SK-N-SH (cell line): ENCODE measurements at regions not wholly inside any gene's neighbourhood (a gene's known extent, or its start where the extent isn't known, plus 50 kb on each side); places are given as distances from the start of the nearest gene placed in this dataset.

Source experiments
- CTCF ChIA-PET: fragments of 300-600, 350-600 bp; formaldehyde crosslinking; extraction: SDS; loops from one replicate; lab custom pipeline; 2021; lab: Yijun Ruan, JAX
- POLR2A ChIA-PET: fragments of 350-600 bp; sonication (Branson Sonifier 250); formaldehyde crosslinking; extraction: SDS; loops from one replicate; lab custom pipeline; 2020; ENCODE audit warnings: antibody characterized with exemption, inconsistent platforms; lab: Yijun Ruan, JAX
- DNase-seq: peaks from one replicate; pipeline ENCODE4 v3.0.0; 2012
- H2AFZ ChIP-seq: fragments of 200-600 bp; sonication (generic); 2 replicates; pipeline ENCODE4 v1.8.1; 2016; ENCODE audit warnings: antibody characterized with exemption, mild to moderate bottlenecking, low read depth
- H3F3A ChIP-seq: fragments of 200-600 bp; sonication (generic); replicated peaks from 2 replicates; pipeline ENCODE3; 2016; ENCODE audit warnings: antibody characterized with exemption, mild to moderate bottlenecking; ENCODE audit not compliant: insufficient read depth
- H3K27ac ChIP-seq, 2 experiments: fragments of 200-500 bp in 1 of 2; fragments of 200-600 bp in 1 of 2; sonication (Bioruptor generic) in 1 of 2; sonication (generic), shearing (Covaris generic) in 1 of 2; 2 replicates each; pipeline versions ENCODE4 v1.5.1 to v1.6.1; 2014 to 2016; ENCODE audit warnings: low read depth in 2 of 2, inconsistent platforms in 1 of 2, low read length in 1 of 2, mild to moderate bottlenecking in 1 of 2, mixed read lengths in 1 of 2
- H3K27me3 ChIP-seq: fragments of 200-600 bp; sonication (generic), shearing (Covaris generic); 2 replicates; pipeline ENCODE4 v1.6.1; 2016; ENCODE audit warnings: mixed run types; ENCODE audit not compliant: insufficient read depth
- H3K36me3 ChIP-seq, 2 experiments: fragments of 200-500 bp in 1 of 2; fragments of 200-600 bp in 1 of 2; sonication (Bioruptor generic) in 1 of 2; sonication (generic) in 1 of 2; replicated peaks in 1 of 2; 2 replicates each; pipeline versions ENCODE3 to v1.5.1; 2014 to 2016; ENCODE audit warnings: low read length in 1 of 2, mild to moderate bottlenecking in 1 of 2; ENCODE audit not compliant: insufficient read depth in 2 of 2, control insufficient read depth in 1 of 2
- H3K4me1 ChIP-seq, 2 experiments: fragments of 200-500 bp in 1 of 2; fragments of 200-600 bp in 1 of 2; sonication (Bioruptor generic) in 1 of 2; sonication (generic), shearing (Covaris generic) in 1 of 2; 2 replicates each; pipeline versions ENCODE4 v1.5.1 to v1.6.1; 2014 to 2016; ENCODE audit warnings: low read depth in 1 of 2, low read length in 1 of 2, mixed run types in 1 of 2; ENCODE audit not compliant: insufficient read depth in 2 of 2, control insufficient read depth in 1 of 2
- H3K4me2 ChIP-seq: fragments of 200-600 bp; sonication (generic), shearing (Covaris generic); 2 replicates; pipeline ENCODE4 v1.6.1; 2017; ENCODE audit warnings: mixed run types
- H3K4me3 ChIP-seq, 2 experiments: fragments of 200-500 bp in 1 of 2; fragments of 200-600 bp in 1 of 2; sonication (Bioruptor generic) in 1 of 2; sonication (generic), shearing (Covaris generic) in 1 of 2; 2 replicates each; pipeline versions ENCODE4 v1.5.1 to v1.8.1; 2014 to 2016; ENCODE audit warnings: low read depth in 2 of 2, inconsistent platforms in 1 of 2, low read length in 1 of 2, mild to moderate bottlenecking in 1 of 2, mixed read lengths in 1 of 2, moderate library complexity in 1 of 2
- H3K79me2 ChIP-seq: fragments of 200-600 bp; sonication (generic); 2 replicates; pipeline ENCODE4 v1.8.1; 2017; ENCODE audit warnings: mild to moderate bottlenecking; ENCODE audit not compliant: insufficient read depth
- H3K9ac ChIP-seq: fragments of 200-600 bp; sonication (generic); 2 replicates; pipeline ENCODE4 v1.6.1; 2017; ENCODE audit warnings: mixed run types
- H3K9me2 ChIP-seq: fragments of 200-600 bp; sonication (generic); 2 replicates; pipeline ENCODE4 v1.6.1; 2017; ENCODE audit warnings: mixed run types
- H3K9me3 ChIP-seq: fragments of 200-600 bp; sonication (generic); 2 replicates; pipeline ENCODE4 v1.6.1; 2017; ENCODE audit warnings: mixed run types, mild to moderate bottlenecking, moderate library complexity
- H4K20me1 ChIP-seq: fragments of 200-600 bp; sonication (generic); 2 replicates; pipeline ENCODE4 v1.6.1; 2017; ENCODE audit warnings: mild to moderate bottlenecking, mixed run types; ENCODE audit not compliant: insufficient read depth
- CHD2 ChIP-seq: fragments of 150-350 bp; IDR thresholded peaks from 2 replicates; pipeline ENCODE4 v1.6.1; 2018; ENCODE audit warnings: low read length; ENCODE audit not compliant: partially characterized antibody
- CTCF ChIP-seq: fragments of 200-600 bp; sonication (generic); IDR thresholded peaks from 2 replicates; pipeline ENCODE4 v1.6.1; 2017; ENCODE audit warnings: antibody characterized with exemption, mild to moderate bottlenecking, moderate library complexity
- ELF1 ChIP-seq: IDR thresholded peaks from 2 replicates; pipeline ENCODE4 v1.4.0; 2012
- EP300 ChIP-seq, 2 experiments: IDR thresholded peaks; 2 replicates each; pipeline versions ENCODE4 v1.4.0 to v1.6.1; 2012; ENCODE audit warnings: borderline replicate concordance in 1 of 2, low read depth in 1 of 2, low read length in 1 of 2
- FOSL2 ChIP-seq: IDR thresholded peaks from 2 replicates; pipeline ENCODE4 v1.4.0; 2012; ENCODE audit warnings: low read depth, mild to moderate bottlenecking, moderate library complexity, borderline replicate concordance
- GABPA ChIP-seq: IDR thresholded peaks from 2 replicates; pipeline ENCODE4 v1.4.0; 2012; ENCODE audit warnings: low read depth, mild to moderate bottlenecking
- GATA2 ChIP-seq: sonication (generic); formaldehyde crosslinking; IDR thresholded peaks from 2 replicates; pipeline ENCODE4 v1.5.0; 2020; ENCODE audit warnings: mild to moderate bottlenecking, missing genetic modification reagents
- IRF3 ChIP-seq: fragments of 150-350 bp; IDR thresholded peaks from 2 replicates; pipeline ENCODE4 v1.6.1; 2016; ENCODE audit warnings: mild to moderate bottlenecking, low read depth, low read length
- MXI1 ChIP-seq: IDR thresholded peaks from 2 replicates; pipeline ENCODE4 v1.6.1; 2012; ENCODE audit warnings: mild to moderate bottlenecking, low read depth, low read length, improper control_type of control experiment
- NFIC ChIP-seq: IDR thresholded peaks from 2 replicates; pipeline ENCODE4 v1.4.0; 2012; ENCODE audit warnings: borderline replicate concordance
- PBX3 ChIP-seq: IDR thresholded peaks from 2 replicates; pipeline ENCODE4; 2012
- RAD21 ChIP-seq: IDR thresholded peaks from 2 replicates; pipeline ENCODE4 v1.6.1; 2012; ENCODE audit warnings: mild to moderate bottlenecking, low read length
- RCOR1 ChIP-seq: fragments of 150-350 bp; IDR thresholded peaks from 2 replicates; pipeline ENCODE4 v1.6.1; 2017; ENCODE audit warnings: antibody characterized with exemption, low read length
- REST ChIP-seq: IDR thresholded peaks from 2 replicates; pipeline ENCODE4 v1.6.1; 2012; ENCODE audit warnings: mild to moderate bottlenecking, low read depth, low read length, moderate library complexity
- RFX5 ChIP-seq: IDR thresholded peaks from 2 replicates; pipeline ENCODE4 v1.6.1; 2012; ENCODE audit warnings: mild to moderate bottlenecking, improper control_type of control experiment, low read length
- TAF1 ChIP-seq: IDR thresholded peaks from 2 replicates; pipeline ENCODE4 v1.6.1; 2012; ENCODE audit warnings: low read depth, mild to moderate bottlenecking, low read length, moderate library complexity, borderline replicate concordance
- TCF12 ChIP-seq: IDR thresholded peaks from 2 replicates; pipeline ENCODE4 v1.4.0; 2012
- USF2 ChIP-seq: fragments of 150-350 bp; IDR thresholded peaks from 2 replicates; pipeline ENCODE4 v1.6.1; 2017; ENCODE audit warnings: antibody characterized with exemption, low read length, low read depth, borderline replicate concordance
- YY1 ChIP-seq: IDR thresholded peaks from 2 replicates; pipeline ENCODE4 v1.4.0; 2012; ENCODE audit warnings: low read depth, mild to moderate bottlenecking
- ZBTB33 ChIP-seq: IDR thresholded peaks from 2 replicates; pipeline ENCODE4 v1.4.0; 2012; ENCODE audit warnings: low read depth, borderline replicate concordance
- WGBS: methylation state at CpG from one replicate; pipeline ENCODE4 v1.1.6; 2017; ENCODE audit warnings: low lambda C conversion rate; 5-methylcytosine and 5-hydroxymethylcytosine counted together

- H3K9ac ChIP-seq: no peak overlapping the region
- peaks cover 12% of the 10 kb centered on the region for H3F3A ChIP-seq
- H3K27me3 ChIP-seq: no peaks in the 10 kb centered on the region
- H3K4me2 ChIP-seq: no peak overlapping the region
- no peak overlapping the region for H3K27ac ChIP-seq
- H3K9me3 ChIP-seq: no peaks in the 10 kb centered on the region; the same call in 1 of the 2 replicates
- CTCF ChIA-PET: interaction anchor here (0.9 kb wide), 1 partner anchor 8 kb away, joined by 3 read pairs; no protein-coding TSS in a partner anchor
- DNase-seq: no peak
- H3K9me2 ChIP-seq: no peaks in the 10 kb centered on the region; the same call in 1 of the 2 replicates
- H4K20me1 ChIP-seq: no peaks in the 10 kb centered on the region
- POLR2A ChIA-PET: no interaction called here
- H3K36me3 ChIP-seq: no peaks in the 10 kb centered on the region
- no peaks in the 10 kb centered on the region for H3K79me2 ChIP-seq
- 88% methylated on average over 1 of the region's 1 CpG for WGBS
- no peak overlapping the region for H2AFZ ChIP-seq
- no peak for TF ChIP-seq FOSL2
- no peak for TF ChIP-seq RAD21
- no peak for TF ChIP-seq IRF3
- no peak for TF ChIP-seq TAF1
- TF ChIP-seq PBX3: no peak
- TF ChIP-seq GABPA: no peak
- no peak for TF ChIP-seq TCF12
- no peak for TF ChIP-seq NFIC
- TF ChIP-seq RFX5: no peak
- TF ChIP-seq ELF1: no peak
- no peak for TF ChIP-seq EP300 (IDR thresholded peaks at IDR 0.05; ENCODE audit: borderline replicate concordance in 1 of 2, low read depth in 1 of 2, low read length in 1 of 2)
- TF ChIP-seq REST: no peak
- no peak for TF ChIP-seq YY1
- TF ChIP-seq USF2: no peak
- no peak for TF ChIP-seq CHD2
- TF ChIP-seq GATA2 (CRISPR knock-in tag): no peak
- no peak for TF ChIP-seq CTCF
- TF ChIP-seq ZBTB33: no peak
- TF ChIP-seq RCOR1: no peak
- no peak for TF ChIP-seq MXI1
- TF ChIP-seq, all 33 proteins: peak for 0
- peaks cover 5 to 11% of the 10 kb centered on the region in 2 experiments; a peak in 1 of 4 replicates for H3K4me1 ChIP-seq
- no peak overlapping the region for H3K4me3 ChIP-seq
Observed at GRCh38 chr7:15094989-15095388, 192.4 kb upstream of the DGKB start.
